HG03460 (cell line): ENCODE measurements at regions not wholly inside any gene's neighbourhood (a gene's known extent, or its start where the extent isn't known, plus 50 kb on each side); places are given as distances from the start of the nearest gene placed in this dataset.
"Not testable (repeated sequence)": the region's sequence is repeated elsewhere in the genome, so short reads cannot be mapped to it uniquely, and the experiment has no call there.

Experiments used
- ATAC-seq: cut with Tn5 transposase; IDR thresholded peaks from one replicate; pipeline ENCODE4 v1.9.1; 2021; ENCODE audit not compliant: unreplicated experiment

- not testable (repeated sequence) for ATAC-seq
These were observed 116.5 kb upstream of the PLGLB2 start for GRCh38 chr2:87631402-87631801.

GRCh38 chr2:87633287-87633963, 114.5 kb upstream of the PLGLB2 start:
- not testable (repeated sequence) for ATAC-seq

- ATAC-seq = not testable (repeated sequence)
These were observed 113.8 kb upstream of the PLGLB2 start for GRCh38 chr2:87634106-87634505.

GRCh38 chr2:87634971-87635650, 112.8 kb upstream of the PLGLB2 start:
- not testable (repeated sequence) for ATAC-seq

- not testable (repeated sequence) for ATAC-seq
These were observed 111.6 kb upstream of the PLGLB2 start for GRCh38 chr2:87636246-87636645.

- ATAC-seq = not testable (repeated sequence)
These were observed 111.2 kb upstream of the PLGLB2 start for GRCh38 chr2:87636735-87637134.

GRCh38 chr2:87637249-87637990, 110.5 kb upstream of the PLGLB2 start:
- ATAC-seq = not testable (repeated sequence)

- ATAC-seq = not testable (repeated sequence)
These were observed 109.6 kb upstream of the PLGLB2 start for GRCh38 chr2:87638114-87638807.

GRCh38 chr2:87638872-87639271, 109.0 kb upstream of the PLGLB2 start:
- ATAC-seq = not testable (repeated sequence)

- ATAC-seq = not testable (repeated sequence)
These were observed 108.0 kb upstream of the PLGLB2 start for GRCh38 chr2:87639801-87640440.

- not testable (repeated sequence) for ATAC-seq
These were observed 106.8 kb upstream of the PLGLB2 start for GRCh38 chr2:87640961-87641563.

- ATAC-seq = not testable (repeated sequence)
These were observed 104.7 kb upstream of the PLGLB2 start for GRCh38 chr2:87643165-87643564.

GRCh38 chr2:87647737-87648498, 100.0 kb upstream of the PLGLB2 start:
- not testable (repeated sequence) for ATAC-seq

- not testable (repeated sequence) for ATAC-seq
These were observed 99.1 kb upstream of the PLGLB2 start for GRCh38 chr2:87648815-87649214.

GRCh38 chr2:87649871-87650270, 98.0 kb upstream of the PLGLB2 start:
- not testable (repeated sequence) for ATAC-seq

- not testable (repeated sequence) for ATAC-seq
These were observed 97.0 kb upstream of the PLGLB2 start for GRCh38 chr2:87650837-87651236.

GRCh38 chr2:87651589-87651988, 96.3 kb upstream of the PLGLB2 start:
- ATAC-seq = not testable (repeated sequence)

- not testable (repeated sequence) for ATAC-seq
These were observed 94.5 kb upstream of the PLGLB2 start for GRCh38 chr2:87653373-87653772.

GRCh38 chr2:87654136-87654814, 93.6 kb upstream of the PLGLB2 start:
- ATAC-seq = not testable (repeated sequence)
